Peyer's patch (tissue), 4 donors: ENCODE measurements at regions not wholly inside any gene's neighbourhood (a gene's known extent, or its start where the extent isn't known, plus 50 kb on each side); places are given as distances from the start of the nearest gene placed in this dataset.

Experiments
- CTCF ChIP-seq, 6 experiments: fragments of 450-650 bp in 4 of 6; fragments of 200-600 bp in 2 of 6; sonication (generic) in 1 of 6; IDR thresholded peaks; one replicate each; pipeline ENCODE4 v1.5.1; 2017 to 2019; ENCODE audit warnings: antibody characterized with exemption in 6 of 6, mild to moderate bottlenecking in 3 of 6, moderate library complexity in 1 of 6
- POLR2A ChIP-seq, 2 donors: fragments of 450-650 bp; IDR thresholded peaks; one replicate each; pipeline ENCODE4 v1.5.1; 2017; ENCODE audit warnings: antibody characterized with exemption in 2 of 2, mild to moderate bottlenecking in 2 of 2, moderate library complexity in 2 of 2

GRCh38 chr6:56760842-56761241, 118.2 kb upstream of the DST start:
- no peak for TF ChIP-seq CTCF (IDR thresholded peaks at IDR 0.05)
- no peak for TF ChIP-seq POLR2A (IDR thresholded peaks at IDR 0.05)
